ENCODE measurements at regions not wholly inside any gene's neighbourhood (a gene's known extent, or its start where the extent isn't known, plus 50 kb on each side); places are given as distances from the start of the nearest gene placed in this dataset.

- TF ChIP-seq, protein P1, sequence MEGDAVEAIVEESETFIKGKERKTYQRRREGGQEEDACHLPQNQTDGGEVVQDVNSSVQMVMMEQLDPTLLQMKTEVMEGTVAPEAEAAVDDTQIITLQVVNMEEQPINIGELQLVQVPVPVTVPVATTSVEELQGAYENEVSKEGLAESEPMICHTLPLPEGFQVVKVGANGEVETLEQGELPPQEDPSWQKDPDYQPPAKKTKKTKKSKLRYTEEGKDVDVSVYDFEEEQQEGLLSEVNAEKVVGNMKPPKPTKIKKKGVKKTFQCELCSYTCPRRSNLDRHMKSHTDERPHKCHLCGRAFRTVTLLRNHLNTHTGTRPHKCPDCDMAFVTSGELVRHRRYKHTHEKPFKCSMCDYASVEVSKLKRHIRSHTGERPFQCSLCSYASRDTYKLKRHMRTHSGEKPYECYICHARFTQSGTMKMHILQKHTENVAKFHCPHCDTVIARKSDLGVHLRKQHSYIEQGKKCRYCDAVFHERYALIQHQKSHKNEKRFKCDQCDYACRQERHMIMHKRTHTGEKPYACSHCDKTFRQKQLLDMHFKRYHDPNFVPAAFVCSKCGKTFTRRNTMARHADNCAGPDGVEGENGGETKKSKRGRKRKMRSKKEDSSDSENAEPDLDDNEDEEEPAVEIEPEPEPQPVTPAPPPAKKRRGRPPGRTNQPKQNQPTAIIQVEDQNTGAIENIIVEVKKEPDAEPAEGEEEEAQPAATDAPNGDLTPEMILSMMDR (IDR thresholded peaks at IDR 0.05): no peak
- TF ChIP-seq NR2C2 (CRISPR knock-in tag; IDR thresholded peaks at IDR 0.05) (no peak), JUN (CRISPR knock-in tag; IDR thresholded peaks at IDR 0.05) (no peak), TCF7 (CRISPR knock-in tag; IDR thresholded peaks at IDR 0.05; ENCODE audit: low read depth) (no peak), ATF3 (CRISPR knock-in tag; conservative IDR thresholded peaks at IDR 0.05) (no peak), ATF6 (CRISPR knock-in tag; IDR thresholded peaks at IDR 0.05) (no peak), ZNF219 (CRISPR knock-in tag; IDR thresholded peaks at IDR 0.05; ENCODE audit: borderline replicate concordance) (no peak)
- TF ChIP-seq, protein P2, sequence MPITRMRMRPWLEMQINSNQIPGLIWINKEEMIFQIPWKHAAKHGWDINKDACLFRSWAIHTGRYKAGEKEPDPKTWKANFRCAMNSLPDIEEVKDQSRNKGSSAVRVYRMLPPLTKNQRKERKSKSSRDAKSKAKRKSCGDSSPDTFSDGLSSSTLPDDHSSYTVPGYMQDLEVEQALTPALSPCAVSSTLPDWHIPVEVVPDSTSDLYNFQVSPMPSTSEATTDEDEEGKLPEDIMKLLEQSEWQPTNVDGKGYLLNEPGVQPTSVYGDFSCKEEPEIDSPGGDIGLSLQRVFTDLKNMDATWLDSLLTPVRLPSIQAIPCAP (CRISPR knock-in tag; IDR thresholded peaks at IDR 0.05): no peak
These were observed 463.1 kb upstream of the ARHGEF26 start for GRCh38 chr3:153658136-153658535.

Data from WTC11 (cell line).